Stimulated activated CD8-positive, alpha-beta memory T cell treated with anti-CD3 and anti-CD28 coated beads, Interleukin-4, amount 100 ng/mL, for 24 hours (primary cell): ENCODE measurements at regions not wholly inside any gene's neighbourhood (a gene's known extent, or its start where the extent isn't known, plus 50 kb on each side); places are given as distances from the start of the nearest gene placed in this dataset.
"Not testable (repeated sequence)": the region's sequence is repeated elsewhere in the genome, so short reads cannot be mapped to it uniquely, and the experiment has no call there.

ENCODE experiments used
- DNase-seq: peaks from one replicate; pipeline ENCODE4 v3.0.0-alpha.2; 2020; ENCODE audit warnings: low read depth

DNA sequence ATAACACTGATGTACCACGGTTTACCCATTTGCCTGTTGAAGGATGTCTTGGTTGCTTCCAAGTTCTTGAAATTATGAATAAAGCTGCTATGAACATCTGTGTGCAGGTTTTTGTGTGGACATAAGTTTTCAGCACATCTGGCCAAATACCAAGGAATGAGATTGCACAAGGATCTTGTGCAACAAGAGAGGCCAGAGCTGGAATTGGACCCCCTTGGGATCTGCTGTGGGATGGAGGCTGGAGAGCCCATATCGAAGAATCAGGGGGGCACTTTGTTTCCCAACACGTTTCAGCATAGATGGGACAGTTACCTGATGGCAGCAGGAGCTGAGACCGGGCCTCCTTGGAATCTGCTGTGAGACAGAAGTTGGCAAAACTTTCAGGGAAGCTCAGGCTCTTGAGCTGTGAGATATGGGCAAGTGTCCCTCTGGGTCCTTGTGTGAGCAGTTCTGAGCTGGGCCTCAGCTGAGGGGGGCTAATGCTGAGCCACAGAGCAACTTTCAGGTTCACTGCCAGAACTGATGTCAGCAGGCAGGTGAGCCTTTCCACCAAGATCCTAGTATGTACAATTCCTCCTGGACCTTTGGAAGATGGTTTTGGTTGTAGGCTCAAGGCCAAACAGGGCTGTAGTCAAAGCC, 115.2 kb upstream of the RAB18 start:
- no peak for DNase-seq

DNA sequence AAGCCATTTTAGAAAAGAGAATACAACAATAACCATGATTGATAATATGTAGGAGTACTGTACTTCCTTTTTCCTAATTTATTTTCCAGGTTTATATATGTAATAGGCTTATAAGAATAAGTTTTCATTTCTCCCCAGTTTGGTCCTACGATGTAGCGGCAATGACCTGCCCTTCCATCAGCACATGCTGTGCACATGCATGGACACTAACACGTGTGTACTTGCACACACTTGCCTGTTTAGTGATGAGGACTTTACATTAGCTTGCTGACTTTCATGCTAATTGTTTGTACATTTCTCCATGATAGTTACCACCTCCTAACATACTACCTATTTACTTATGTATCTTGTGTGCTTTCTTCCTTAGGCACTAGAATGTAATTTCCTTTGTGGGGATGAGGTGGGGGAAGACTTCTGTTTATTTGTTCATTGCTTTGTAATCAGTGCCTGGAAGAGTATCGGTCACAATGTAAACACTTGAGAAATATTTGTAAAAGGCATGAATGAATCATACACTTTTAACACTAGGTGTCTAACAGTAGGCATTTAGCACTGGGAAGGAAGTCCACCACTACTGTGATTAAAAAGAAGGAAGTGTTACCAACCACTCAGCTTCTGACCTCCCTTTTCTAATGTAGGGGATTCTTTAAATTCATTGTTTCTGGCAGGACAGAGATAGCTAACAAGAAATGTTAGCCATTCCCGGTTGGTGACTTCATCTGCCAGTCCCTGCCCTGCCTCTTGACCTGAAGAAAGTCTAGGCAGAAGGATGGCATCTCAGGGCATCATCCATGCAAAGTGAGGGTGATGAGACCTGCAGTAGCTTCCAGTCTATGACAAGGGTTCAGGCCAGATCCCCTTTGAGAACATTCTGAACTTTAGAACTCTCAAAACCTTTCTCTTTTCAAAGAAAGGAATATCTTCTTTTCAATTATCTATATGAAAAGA, 120.2 kb upstream of the RAB18 start:
- no peak for DNase-seq

DNA sequence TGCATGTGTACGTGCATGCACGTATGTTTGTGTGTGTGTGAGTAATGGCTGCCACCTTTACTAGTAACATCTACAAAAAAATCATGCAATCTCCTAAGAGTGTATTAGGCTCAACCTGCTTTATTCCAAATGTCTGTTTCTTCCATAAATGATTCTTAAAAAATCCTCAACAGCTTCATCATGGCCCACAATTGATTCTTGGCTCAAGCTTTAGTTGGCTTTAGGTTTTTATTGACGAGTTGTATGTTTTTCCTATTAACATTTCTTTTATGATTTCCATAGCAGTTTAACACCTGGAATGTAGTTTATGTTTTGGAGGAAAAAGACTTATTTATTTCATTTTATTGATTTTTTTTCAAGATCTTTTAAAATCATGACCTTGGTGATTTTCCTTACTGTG, 121.9 kb upstream of the RAB18 start:
- DNase-seq, result no peak

DNA sequence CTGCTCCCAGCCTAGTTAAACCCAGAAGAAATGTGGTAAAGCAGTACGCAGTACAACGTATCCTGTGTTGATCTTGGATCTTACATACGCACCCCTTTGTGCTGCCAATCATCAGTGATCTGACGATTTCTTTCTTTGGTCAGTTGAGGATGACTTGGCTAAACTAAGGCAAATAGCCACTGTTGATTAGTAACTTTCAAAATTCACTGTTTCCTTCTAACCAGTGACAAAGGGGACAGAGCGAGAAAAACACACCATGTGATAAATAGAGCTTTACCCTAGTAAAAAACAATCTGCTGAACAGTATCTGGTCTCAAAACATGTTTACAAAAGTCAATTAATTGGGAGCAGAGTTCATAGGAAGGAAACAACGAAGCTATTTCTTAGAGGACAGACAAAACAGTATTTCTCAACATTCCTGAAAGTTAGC, 123.2 kb upstream of the RAB18 start:
- DNase-seq, result no peak

DNA sequence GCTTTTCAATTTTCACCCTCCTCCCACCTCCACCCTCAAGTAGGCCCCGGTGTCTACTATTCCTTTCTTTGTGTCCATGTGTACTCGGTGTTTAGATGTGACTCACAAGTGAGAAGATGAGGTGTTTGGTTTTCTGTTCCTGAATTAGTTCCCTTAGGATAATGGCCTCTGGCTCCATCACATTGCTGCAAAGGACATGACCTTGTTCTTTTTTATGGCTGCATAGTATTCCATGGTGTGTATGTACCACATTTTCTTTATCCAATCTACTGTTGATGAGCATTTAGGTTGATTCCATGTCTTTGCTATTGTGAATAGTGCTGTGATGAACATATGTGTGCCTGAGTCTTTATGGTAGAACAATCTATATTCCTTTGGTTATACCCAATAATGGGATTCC, 125.1 kb upstream of the RAB18 start:
- DNase-seq, result not testable (repeated sequence)

DNA sequence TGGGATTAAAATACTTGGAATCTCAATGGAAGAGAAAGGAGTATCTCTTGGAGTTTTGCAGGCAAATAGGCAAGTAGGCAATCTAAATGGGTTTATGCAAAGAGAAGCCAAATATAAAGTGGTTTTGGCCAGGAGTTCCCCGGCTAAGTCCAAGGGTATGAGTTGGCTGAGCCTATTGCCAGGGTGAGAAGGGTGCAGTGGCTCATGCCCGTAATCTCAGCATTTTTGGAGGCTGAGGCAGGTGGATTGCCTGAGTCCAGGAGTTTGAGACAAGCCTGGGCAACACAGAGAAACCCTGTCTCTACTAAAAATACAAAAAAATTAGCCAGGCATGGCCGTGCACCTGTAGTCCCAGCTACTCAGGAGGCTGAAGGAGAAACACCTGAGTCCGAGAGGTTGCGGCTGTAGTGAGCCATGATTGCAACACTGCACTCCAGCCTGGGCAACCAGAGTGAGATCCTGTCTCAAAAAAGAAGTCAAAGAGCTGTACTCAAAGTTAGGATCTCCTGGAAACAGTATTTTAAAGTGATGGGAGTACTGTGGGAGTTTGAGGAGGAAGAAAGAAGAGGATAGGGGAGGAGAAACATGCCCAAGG, 130.4 kb upstream of the RAB18 start:
- DNase-seq, result no peak

DNA sequence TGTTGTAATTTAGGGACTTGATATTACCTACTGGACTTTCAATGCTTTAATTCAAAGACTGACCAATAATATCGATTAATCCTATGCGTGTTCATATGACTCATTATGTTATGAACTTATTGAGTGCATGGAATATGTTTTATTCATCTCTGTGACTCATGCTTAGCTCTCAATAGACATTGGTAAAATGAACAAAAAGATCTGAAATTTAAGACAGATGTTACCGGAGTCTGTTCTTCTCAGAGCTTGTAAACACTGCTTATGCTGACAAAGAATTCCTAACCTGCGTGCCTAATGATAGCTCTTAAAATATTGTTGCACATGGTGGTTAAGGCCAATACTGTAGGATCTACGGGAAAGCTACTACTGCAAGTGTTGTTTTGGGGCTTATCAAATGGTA, 131.5 kb upstream of the ACBD5 start:
- no peak for DNase-seq

DNA sequence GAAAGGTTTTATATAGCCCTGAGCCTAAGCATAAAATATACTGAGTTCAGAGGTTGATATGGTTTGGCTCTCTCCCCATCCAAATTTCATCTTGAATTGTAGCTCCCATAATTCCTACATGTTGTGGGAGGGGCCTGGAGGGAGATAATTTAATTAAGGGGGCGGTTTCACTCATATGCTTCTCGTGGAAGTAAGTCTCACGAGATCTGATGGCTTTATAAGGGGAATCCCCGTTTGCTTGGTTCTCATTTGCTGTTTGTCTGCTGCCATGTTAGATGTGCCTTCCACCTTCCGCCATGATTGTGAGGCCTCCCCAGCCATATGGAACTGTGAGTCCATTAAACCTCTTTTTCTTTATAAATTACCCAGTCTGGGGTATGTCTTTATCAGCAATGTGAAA, 130.8 kb upstream of the ACBD5 start:
- DNase-seq, result not testable (repeated sequence)

DNA sequence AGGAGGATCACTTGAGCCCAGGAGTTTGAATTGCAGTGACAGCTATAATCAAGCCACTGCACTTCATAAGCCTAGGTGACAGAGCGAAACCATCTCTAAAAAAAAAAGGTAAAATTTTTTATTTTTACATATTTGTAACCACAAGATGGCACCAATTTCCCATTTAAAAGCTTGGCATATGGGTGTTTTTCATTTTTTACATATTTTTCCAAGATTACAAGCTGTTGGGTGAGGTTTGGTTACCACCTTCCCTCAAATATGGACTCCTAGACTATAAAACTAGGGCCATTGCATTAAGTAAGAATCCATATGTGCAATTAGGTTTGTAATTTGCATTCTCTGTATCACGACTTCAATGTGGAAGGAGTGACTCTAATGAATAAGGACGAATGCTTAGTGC, 129.3 kb upstream of the ACBD5 start:
- no peak for DNase-seq

DNA sequence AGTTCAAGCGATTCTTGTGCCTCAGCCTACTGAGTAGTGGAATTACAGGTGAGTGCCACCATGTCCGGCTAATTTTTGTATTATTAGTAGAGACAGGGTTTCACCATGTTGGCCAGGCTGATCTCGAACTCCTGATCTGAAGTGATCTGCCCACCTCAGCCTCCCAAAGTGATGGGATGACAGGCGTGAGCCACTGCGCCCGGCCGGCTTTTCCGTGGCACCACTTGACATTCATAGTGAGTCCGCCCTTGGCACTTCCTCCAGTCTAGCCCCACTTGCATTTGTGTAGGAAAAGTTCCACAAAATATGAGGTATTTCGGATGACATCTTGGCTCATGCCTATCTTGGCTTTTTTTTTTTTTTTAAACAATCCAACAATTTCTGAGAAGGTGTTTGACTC, 128.1 kb upstream of the ACBD5 start:
- DNase-seq, result no peak

DNA sequence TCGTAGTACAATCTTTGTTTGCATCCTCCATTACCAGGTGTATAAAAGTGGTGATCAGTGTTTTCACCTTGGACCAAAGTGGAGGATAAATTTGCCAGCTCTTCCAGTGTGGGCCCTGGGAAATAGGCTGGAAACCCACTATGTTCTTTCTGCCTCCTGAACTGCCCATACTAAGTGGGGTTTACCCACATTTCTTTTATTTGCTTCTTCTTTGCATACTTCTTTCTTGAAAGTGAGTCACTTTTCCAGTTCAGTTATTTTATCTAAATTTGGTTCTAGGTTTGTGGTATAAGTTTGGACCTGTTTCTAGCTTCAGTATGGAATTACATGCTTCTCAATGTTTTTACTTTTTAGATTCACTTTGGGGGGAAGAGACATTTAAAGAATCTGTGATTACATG, 126.2 kb upstream of the ACBD5 start:
- no peak for DNase-seq

DNA sequence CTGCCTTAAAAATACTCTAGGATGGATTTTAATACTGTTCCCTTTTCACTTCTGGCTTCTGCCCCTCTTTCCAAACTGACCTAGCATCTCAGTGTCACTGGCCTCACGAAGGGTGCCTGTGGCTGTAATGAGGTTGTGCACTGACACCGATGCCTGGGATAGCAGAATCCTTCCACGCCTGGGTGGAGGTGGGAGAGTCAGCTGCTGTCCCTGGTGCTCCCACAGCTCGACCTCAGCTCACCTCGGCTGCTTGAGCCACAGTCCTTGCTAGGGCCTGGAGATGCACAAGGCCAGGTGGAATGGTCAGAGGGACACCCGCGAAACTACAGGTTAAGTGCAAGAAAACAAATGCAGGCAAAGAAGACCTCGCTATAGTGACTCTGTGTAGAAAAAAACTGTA, 123.4 kb upstream of the ACBD5 start:
- no peak for DNase-seq

DNA sequence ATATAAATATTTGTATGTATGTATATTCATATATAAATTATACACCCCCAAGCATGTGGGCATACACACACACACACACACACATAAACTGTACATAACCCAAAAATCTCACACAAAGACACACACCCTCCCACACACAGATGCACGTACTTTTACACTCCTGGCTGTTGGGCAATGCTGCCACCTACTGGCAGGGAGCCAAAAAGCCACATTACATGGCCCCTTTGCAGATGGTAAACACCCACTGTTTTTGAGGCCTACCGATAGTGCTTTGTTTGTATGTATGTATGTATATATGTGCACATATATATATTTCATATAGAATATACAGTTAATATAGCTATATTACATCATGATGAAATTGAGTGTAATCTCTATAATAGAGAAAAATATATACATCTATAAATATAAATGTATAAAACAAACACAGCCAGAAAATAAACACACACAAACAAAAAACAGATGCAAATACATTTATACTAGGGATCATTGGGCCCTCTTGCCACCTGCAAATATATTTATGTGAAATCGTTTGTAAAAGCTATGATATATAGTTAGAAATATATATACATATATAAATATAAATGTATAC, 120.1 kb upstream of the ACBD5 start:
- DNase-seq, result peak; percentile 71

DNA sequence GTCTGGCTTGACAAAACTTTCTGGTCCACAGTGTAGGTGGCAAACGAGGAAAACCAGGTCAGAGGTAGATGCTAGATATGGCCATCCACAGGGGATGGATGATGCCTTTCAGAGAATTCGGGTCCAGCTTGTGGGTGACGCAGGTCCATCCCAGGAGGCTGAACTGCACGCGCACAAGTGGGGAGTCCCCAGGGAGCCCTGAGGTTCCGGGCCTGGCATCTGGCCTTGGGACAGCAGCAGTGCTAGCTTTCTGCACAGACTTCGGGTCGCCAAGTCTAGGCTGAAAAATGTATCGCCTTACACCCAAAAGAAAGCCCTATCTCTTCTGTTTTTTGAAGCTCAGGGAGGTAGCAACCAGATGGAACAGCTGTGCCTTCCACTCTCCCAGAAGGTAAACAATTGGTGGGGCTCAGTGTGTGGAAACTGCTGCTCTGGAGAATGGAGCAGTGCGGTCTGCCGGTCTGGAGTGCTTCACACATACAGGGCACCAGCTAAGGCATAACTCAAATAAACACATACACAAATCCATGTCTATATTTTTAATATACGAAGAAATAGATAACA, 119.3 kb upstream of the ACBD5 start:
- no peak for DNase-seq

DNA sequence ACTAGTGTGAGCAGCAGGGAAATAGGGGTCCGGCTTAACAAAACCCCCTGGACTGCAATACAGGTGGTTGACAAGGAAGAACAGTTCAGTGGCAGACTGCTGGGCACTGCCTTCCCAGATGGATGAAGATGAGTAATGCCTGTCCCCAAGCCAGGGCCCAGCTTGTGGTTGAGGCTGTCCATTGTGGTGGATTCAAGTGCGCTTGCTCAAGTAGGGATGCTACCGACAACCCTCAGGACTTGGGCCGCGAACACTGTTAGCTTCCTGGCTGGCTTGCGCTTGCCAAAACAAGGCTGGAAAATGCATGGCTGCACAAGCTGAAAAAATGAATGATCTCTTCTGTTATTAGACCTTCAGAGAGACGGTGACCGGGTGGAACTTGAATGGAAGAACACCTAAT, 116.1 kb upstream of the ACBD5 start:
- DNase-seq, result no peak

DNA sequence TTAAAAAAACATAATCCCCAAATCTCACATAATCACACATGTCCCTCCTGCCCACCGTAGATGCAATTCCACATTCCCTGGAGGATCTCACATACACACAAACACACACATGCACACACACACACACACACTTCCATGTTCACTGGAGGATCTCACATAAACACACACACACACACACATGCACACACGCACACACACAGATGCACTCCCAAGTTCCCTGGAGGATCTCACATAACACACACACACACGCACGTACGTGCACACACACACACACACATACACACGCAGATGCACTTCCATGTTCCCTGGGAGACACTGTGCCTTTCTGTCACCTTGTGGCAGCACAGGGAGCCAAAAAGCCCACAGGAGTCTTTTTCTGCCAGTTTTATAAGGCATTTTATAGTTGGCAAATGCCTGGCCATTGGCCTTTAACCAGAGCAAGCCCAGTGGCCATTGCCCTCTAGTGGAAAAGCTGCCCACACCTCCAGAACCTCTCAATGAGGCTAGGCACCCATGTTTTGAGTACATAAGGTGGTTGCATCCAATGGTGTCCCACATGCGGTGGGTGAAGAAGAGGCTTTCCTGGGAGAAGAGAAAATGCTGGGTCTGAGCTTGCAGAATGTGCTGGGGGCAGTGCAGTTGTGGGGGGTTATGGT, 115.4 kb upstream of the ACBD5 start:
- no peak for DNase-seq

DNA sequence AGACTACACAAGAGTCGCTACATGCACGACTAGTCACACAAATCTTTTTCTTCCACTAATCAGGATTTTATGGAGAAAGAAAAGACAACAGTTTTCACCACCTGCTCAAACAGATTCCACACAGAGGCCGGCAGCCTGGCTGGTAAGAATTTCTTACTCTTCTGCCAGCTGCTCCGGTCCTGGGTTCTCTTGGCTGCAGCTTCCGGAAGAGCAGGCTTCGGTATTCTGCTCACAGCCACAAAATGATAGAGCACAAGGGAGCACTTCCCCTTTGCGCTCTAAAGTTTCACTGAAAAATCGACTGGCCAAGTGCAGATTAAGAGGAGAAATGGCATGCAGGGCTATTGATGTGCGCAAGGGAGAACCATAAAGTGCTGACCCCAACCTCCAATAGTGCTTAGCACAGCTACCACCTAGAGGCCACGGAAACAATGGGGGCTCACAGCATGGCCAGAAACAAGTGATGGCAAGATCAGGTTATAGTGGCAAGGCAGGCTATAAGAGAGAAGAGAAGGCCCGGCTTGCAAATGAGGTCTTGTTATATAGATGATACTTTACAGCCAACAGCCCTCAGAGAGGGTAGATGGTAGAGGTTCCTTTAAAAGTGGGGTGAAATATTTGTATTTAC, 114.2 kb upstream of the ACBD5 start:
- DNase-seq, result not testable (repeated sequence)

DNA sequence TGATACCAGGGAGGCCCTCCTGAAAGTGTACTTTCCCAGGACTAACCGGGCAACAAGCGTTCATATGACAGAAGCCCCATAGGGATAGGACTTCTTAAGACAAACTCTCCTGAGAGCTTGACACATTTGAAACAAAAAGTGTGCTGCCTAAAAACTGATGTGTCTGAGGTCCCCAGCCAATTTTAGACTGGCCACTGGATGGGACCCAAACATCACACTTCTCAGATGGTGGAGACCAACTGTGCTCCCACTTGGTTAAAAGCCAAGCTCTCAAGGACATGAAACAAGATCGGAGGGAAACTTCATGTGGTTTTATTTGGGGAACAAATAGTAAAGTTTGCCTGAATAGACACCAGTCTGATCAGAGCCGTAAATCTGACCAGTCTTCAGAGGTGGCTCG, 113.5 kb upstream of the ACBD5 start:
- not testable (repeated sequence) for DNase-seq

DNA sequence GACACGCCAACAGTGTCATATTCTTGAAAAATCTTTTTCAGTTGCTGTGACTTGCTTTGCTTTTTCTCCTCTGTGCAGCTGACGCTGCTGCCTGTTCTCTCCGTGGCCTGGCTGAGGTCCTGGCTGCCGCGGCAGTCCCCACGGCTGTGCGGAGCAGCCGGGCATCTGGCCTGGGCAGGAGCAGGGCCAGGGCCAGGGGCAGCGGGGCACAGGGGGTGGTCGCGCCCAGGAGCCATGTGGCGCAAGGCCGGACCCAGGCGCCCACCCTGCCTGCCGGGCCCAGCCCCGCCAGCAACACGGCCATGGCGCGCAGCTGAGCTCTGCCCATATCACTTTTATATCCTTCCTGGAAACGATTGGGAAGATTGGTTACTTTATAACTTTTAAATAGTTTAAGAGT, 109.4 kb upstream of the ACBD5 start:
- DNase-seq, result no peak

DNA sequence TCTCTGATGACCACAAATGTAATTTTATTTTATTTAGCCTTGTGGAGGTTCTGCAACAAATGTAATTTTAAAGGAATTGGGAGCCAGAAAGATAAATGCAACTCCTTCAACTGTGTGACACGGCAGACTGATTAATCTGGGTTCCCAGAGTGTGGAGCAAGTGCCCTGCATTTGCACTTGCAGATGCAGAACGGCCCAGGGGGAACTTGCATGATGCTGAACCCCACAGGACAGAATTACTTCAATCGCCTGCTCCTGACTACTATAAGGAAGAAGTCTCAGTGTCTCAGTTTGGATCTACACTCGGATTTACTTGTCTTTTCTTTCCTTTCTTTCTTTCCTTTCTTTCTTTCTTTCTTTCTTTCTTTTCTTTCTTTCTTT, 107.2 kb upstream of the ACBD5 start:
- not testable (repeated sequence) for DNase-seq

DNA sequence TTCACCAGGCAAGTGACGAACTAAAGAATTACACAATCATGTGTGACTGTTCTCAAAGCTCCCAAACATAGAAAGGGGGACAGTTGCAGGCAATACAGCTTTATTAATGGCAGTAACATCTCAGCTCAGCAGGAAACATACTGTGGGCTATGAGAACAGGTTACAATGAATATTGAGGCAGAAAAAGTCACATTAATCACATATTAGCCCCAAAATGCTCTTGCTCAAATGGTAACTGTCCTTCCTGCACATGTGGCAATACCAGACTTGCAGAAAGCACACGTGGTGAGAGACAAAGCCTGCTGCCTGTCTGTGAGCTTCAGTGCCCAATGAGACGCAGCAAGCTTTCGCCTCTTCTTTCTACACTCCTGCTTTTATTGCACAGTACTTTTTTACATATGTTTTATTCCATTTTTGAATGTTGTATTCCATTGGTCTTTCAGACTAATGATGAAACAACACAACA, 104.9 kb upstream of the ACBD5 start:
- no peak for DNase-seq
